ENCODE measurements at regions not wholly inside any gene's neighbourhood (a gene's known extent, or its start where the extent isn't known, plus 50 kb on each side); places are given as distances from the start of the nearest gene placed in this dataset.

DNA sequence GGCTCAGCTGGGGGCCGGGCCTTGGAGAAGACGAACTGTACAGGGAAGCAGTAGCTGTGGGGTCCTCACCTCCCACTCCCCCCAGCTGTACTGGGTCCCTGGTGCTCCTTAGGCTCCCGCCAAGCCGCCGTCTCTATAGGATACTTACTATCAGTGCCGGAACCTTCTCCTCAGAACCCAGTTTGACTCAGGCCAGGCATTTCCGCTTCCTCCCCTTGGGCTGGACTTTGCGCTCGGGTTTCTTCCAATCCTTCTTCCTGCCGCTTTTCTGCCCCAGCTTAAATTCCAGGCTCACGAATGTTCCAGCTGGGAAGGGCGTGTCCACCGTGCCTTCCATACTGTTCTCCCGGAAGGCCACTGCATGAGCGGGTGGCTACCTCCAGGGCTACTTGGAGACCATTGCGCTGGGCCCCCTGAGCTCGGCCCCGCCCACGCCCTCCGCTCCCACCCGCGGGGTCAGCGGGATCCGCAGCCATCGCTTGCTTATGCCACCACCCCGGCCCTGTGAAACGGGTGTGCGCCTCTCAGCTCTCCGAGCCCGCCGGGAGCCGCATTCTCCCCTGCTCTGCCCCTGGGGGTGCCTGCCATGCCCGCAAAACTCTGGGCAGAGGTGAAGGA, 1795.9 kb downstream of the TP53TG3F start:
- Histone ChIP-seq H3K9me3 (ENCODE audit: control insufficient read depth in 4 of 4, insufficient read depth in 3 of 4, low read length in 3 of 4) (peaks cover 0 to 19% (median 5%) of the 10 kb centered on the region in 4 donors), H3K27me3 (ENCODE audit: control insufficient read depth in 3 of 3, insufficient read depth in 3 of 3, low read length in 2 of 3) (no peaks in the 10 kb centered on the region), H3K9ac (ENCODE audit: insufficient read depth in 1 of 2, low read length in 2 of 2) (no peak overlapping the region), H3K27ac (ENCODE audit: low read depth in 1 of 2, low read length in 1 of 2) (no peak overlapping the region), H3K36me3 (ENCODE audit: control insufficient read depth in 4 of 4, insufficient read depth in 4 of 4, low read length in 4 of 4) (no peaks in the 10 kb centered on the region), H3K4me1 (ENCODE audit: control insufficient read depth in 5 of 5, insufficient read depth in 5 of 5, low read length in 5 of 5) (no peaks in the 10 kb centered on the region), H3K4me3 (no peak overlapping the region)
- 56 to 60% methylated on average over 32 to 33 of the region's 33 CpGs for WGBS, 2 donors
- DNase-seq: no peak
- no peak for ATAC-seq (ENCODE audit: insufficient read depth, low FRiP score)
- TF ChIP-seq, protein P1, sequence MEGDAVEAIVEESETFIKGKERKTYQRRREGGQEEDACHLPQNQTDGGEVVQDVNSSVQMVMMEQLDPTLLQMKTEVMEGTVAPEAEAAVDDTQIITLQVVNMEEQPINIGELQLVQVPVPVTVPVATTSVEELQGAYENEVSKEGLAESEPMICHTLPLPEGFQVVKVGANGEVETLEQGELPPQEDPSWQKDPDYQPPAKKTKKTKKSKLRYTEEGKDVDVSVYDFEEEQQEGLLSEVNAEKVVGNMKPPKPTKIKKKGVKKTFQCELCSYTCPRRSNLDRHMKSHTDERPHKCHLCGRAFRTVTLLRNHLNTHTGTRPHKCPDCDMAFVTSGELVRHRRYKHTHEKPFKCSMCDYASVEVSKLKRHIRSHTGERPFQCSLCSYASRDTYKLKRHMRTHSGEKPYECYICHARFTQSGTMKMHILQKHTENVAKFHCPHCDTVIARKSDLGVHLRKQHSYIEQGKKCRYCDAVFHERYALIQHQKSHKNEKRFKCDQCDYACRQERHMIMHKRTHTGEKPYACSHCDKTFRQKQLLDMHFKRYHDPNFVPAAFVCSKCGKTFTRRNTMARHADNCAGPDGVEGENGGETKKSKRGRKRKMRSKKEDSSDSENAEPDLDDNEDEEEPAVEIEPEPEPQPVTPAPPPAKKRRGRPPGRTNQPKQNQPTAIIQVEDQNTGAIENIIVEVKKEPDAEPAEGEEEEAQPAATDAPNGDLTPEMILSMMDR (IDR thresholded peaks at IDR 0.05; ENCODE audit: control extremely low read depth, extremely low read depth): no peak

DNA sequence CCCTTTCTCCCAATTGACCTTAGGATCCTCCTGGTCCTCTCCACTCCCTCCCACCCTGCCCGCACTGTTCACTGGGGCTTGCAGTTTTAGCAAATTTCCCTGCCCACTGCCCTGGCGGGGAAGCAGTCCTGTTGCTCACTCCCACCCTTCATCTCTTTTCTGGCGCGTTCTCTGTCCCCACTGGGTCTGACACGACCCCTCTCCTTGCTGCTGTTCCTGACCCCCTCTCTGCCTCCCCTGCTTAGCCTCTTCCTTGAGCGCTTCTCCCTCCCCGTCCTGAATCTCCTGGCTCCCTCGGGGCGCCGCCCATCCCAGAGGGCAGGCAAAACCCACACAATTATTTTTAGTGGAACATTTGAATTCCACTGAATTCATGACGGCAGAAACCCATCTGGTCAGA, 1796.4 kb downstream of the TP53TG3F start:
- Histone ChIP-seq H3K9ac (ENCODE audit: insufficient read depth in 1 of 2, low read length in 2 of 2) (no peak overlapping the region), H3K4me1 (ENCODE audit: control insufficient read depth in 5 of 5, insufficient read depth in 5 of 5, low read length in 5 of 5) (no peaks in the 10 kb centered on the region), H3K9me3 (ENCODE audit: control insufficient read depth in 4 of 4, insufficient read depth in 3 of 4, low read length in 3 of 4) (peaks cover 0 to 19% (median 5%) of the 10 kb centered on the region in 4 donors), H3K4me3 (no peak overlapping the region), H3K36me3 (ENCODE audit: control insufficient read depth in 4 of 4, insufficient read depth in 4 of 4, low read length in 4 of 4) (no peaks in the 10 kb centered on the region), H3K27ac (ENCODE audit: low read depth in 1 of 2, low read length in 1 of 2) (no peak overlapping the region), H3K27me3 (ENCODE audit: control insufficient read depth in 3 of 3, insufficient read depth in 3 of 3, low read length in 2 of 3) (no peaks in the 10 kb centered on the region)
- ATAC-seq (ENCODE audit: insufficient read depth, low FRiP score) (no peak), DNase-seq (no peak)
- 50% methylated on average over 11 of the region's 11 CpGs for WGBS, 2 donors
- TF ChIP-seq, protein P1 (IDR thresholded peaks at IDR 0.05; ENCODE audit: control extremely low read depth, extremely low read depth): no peak

DNA sequence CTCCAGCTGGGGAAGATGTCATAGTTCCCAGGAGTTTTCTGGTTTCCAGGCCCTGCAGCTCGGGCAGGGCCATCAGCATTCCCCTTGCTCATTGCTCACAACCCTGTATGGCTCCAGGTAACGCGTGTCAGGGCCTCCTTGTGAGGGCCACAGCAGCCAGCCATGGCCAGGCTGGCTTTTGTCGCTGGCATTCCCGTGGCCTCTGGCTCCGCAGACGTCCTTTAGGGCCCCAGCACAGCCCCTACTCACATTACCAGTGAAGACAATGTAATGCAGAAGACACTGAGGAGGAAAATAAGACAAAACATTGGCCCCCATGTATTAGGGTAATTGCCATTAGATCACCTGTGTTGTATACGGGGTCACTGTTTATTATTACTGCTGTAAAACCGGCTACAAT, 1799.0 kb downstream of the TP53TG3F start:
- no peak for DNase-seq

More for the DNA sequence above, 1799.0 kb downstream of the TP53TG3F start:
- Histone ChIP-seq H3K4me1 (ENCODE audit: control insufficient read depth in 5 of 5, insufficient read depth in 5 of 5, low read length in 5 of 5) (no peaks in the 10 kb centered on the region), H3K27me3 (ENCODE audit: control insufficient read depth in 3 of 3, insufficient read depth in 3 of 3, low read length in 2 of 3) (no peaks in the 10 kb centered on the region), H3K36me3 (ENCODE audit: control insufficient read depth in 4 of 4, insufficient read depth in 4 of 4, low read length in 4 of 4) (no peaks in the 10 kb centered on the region), H3K4me3 (no peak overlapping the region), H3K9me3 (ENCODE audit: control insufficient read depth in 4 of 4, insufficient read depth in 3 of 4, low read length in 3 of 4) (peaks cover 0 to 12% (median 5%) of the 10 kb centered on the region in 4 donors), H3K9ac (ENCODE audit: insufficient read depth in 1 of 2, low read length in 2 of 2) (no peak overlapping the region), H3K27ac (ENCODE audit: low read depth in 1 of 2, low read length in 1 of 2) (no peak overlapping the region)
- WGBS, 2 donors: 70 to 80% methylated on average over 9 of the region's 9 CpGs
- TF ChIP-seq, protein P1 (IDR thresholded peaks at IDR 0.05; ENCODE audit: control extremely low read depth, extremely low read depth): no peak
- no peak for ATAC-seq (ENCODE audit: insufficient read depth, low FRiP score)
